ENCODE measurements at regions not wholly inside any gene's neighbourhood (a gene's known extent, or its start where the extent isn't known, plus 50 kb on each side); places are given as distances from the start of the nearest gene placed in this dataset.

DNA sequence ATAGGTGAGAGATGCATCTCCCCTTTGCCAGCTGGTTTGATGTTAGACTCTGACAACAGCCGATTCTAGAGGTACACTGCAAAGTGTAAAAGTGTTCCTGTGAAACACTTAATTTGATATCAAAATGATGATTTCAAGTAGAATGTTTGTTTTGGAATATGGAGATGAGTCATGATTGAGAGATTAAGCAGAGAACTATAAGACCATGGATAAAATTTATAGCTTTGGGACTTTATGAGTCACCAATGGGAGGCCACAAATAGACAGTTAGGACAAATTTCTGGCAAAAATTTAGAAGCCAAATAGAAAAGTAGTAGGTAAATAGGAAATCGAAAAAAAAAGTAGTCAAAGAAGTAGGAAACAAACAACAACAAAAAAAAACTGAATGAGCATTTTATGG is 672.5 kb downstream of the NSUN3 start (continued):
- no peak for TF ChIP-seq ZNF462 (CRISPR knock-in tag; IDR thresholded peaks at IDR 0.05)
- TF ChIP-seq, protein P1, sequence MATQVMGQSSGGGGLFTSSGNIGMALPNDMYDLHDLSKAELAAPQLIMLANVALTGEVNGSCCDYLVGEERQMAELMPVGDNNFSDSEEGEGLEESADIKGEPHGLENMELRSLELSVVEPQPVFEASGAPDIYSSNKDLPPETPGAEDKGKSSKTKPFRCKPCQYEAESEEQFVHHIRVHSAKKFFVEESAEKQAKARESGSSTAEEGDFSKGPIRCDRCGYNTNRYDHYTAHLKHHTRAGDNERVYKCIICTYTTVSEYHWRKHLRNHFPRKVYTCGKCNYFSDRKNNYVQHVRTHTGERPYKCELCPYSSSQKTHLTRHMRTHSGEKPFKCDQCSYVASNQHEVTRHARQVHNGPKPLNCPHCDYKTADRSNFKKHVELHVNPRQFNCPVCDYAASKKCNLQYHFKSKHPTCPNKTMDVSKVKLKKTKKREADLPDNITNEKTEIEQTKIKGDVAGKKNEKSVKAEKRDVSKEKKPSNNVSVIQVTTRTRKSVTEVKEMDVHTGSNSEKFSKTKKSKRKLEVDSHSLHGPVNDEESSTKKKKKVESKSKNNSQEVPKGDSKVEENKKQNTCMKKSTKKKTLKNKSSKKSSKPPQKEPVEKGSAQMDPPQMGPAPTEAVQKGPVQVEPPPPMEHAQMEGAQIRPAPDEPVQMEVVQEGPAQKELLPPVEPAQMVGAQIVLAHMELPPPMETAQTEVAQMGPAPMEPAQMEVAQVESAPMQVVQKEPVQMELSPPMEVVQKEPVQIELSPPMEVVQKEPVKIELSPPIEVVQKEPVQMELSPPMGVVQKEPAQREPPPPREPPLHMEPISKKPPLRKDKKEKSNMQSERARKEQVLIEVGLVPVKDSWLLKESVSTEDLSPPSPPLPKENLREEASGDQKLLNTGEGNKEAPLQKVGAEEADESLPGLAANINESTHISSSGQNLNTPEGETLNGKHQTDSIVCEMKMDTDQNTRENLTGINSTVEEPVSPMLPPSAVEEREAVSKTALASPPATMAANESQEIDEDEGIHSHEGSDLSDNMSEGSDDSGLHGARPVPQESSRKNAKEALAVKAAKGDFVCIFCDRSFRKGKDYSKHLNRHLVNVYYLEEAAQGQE (IDR thresholded peaks at IDR 0.05; ENCODE audit: unreplicated experiment) = no peak
- TF ChIP-seq EZH2 (IDR thresholded peaks at IDR 0.05; ENCODE audit: low read depth, unreplicated experiment) = no peak
- no peak for TF ChIP-seq ZNF331 (CRISPR knock-in tag; IDR thresholded peaks at IDR 0.05; ENCODE audit: low read depth)
- no peak for TF ChIP-seq ETS1 (IDR thresholded peaks at IDR 0.05)
- TF ChIP-seq POLR2AphosphoS5 (IDR thresholded peaks at IDR 0.05; ENCODE audit: low read depth) = no peak
- no peak for TF ChIP-seq CREB1 (CRISPR knock-in tag; IDR thresholded peaks at IDR 0.05; ENCODE audit: low read depth)

Measured in GM23338 (cell line).